HG02798 (cell line): ENCODE measurements at regions not wholly inside any gene's neighbourhood (a gene's known extent, or its start where the extent isn't known, plus 50 kb on each side); places are given as distances from the start of the nearest gene placed in this dataset.

Experiments used
- ATAC-seq: cut with Tn5 transposase; IDR thresholded peaks from one replicate; pipeline ENCODE4 v1.9.1; 2021; ENCODE audit warnings: mild to moderate bottlenecking; ENCODE audit not compliant: unreplicated experiment, poor library complexity

DNA sequence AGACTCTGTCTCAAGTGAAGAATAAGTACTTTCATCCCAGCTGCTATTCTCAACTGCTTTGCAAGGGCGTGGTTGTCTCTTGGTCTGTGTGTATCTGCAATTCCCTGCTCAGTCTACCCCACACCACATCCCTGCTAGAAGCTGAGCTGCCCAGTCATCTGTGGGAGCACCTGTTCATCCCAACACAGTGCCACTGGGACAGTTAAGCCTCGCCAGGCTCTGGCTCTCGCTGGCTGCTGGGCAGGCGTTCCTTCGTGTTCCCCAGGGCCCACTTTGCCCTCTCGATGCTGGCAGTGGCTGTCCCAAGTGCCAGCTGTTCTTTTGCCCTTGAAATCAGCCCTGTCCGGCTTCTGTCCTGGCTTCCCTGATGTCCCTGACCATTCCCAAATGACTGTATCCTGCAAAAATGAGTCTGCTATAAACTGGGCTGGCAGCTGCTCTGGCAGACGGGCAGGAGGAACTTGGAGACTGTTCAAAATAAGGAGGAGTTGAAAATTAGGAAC lies 91.6 kb upstream of the KLHL25 start:
- no peak for ATAC-seq

DNA sequence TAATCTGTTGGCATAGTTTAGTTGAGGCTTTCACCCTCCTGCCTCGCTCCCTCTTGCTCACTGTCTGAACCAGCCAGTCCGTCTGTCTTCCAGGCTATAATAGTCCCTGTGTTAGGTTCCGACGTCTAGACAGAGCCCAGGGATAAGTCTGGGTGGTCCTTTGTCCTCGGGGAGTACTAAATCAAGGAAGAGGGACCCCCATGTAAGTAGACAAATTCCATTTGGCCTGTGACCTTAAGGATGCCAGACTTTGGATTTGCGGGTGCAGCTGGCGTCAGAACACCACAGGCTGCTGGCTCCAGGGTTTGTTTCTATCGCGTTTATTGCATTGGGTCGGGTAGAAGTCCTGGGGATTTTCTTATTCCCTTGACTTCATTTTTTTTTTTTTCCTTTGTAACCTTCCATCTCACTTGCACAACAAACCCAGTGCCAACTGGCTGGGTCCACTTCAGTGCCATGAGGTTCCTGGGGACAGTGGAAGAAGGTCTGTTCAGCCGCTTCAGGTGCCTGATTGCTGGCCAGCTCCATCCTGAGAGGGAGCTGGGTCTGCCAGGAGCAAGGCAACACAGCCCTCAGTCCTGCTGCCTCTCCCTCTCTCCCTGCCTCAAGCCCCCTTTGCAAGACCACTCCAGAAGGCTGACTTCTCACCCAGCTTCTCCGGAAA lies 95.4 kb upstream of the KLHL25 start:
- no peak for ATAC-seq

DNA sequence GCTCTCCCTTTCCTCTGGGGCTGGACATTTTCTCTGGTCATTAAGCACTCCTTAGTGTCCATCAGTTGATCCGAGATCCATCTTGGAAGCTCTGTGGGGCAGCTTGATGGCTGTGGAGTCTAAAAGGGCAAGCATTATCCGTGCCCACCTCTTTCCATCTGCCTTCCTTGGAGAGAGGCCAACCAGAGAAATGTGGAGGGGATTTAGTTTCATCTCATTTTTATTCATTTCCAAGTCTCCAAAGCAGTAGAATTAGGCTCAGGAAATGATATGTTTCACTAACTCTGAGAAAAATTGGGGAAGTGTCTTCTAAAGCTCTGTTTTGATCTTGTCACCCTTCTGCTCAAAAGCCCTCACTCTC lies 95.9 kb upstream of the KLHL25 start:
- no peak for ATAC-seq

DNA sequence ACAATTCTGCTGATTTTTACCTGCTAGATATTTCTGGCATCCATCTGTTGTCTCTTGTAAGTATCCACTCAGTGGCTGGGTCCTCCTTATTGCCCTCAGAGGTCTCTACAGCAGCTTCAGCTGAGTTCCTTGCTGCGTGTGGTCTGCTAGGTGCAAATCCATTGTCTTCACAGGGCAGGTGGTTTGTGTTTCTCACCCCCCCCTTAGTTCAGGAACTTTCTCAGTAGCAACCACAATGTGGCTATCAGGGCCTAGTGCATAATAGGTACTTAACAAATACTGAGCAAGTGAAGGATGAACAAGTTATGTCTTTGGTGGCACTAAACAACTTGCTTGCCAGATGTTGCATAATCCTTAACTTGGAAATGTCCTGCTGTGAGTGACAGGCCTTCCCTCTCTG lies 96.7 kb upstream of the KLHL25 start:
- no peak for ATAC-seq

DNA sequence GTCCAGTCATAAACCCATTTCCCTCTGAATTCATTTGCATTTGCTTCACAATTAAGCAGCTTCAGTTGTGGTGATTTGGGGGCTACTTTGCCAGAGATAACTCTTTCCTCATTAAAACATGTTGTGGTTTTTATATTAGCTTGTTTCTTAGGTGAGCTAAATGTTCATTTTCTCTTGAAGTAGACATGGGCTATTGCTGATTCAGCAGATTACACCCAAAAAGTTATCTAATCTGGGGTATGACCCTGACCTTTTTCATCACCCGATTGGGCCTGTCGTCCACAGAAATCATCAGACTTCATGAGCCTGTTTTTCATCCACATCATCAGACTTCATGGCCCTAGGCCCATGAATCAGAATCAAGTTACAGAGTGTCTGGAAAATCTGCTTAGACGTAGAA lies 97.5 kb upstream of the KLHL25 start:
- ATAC-seq = no peak

DNA sequence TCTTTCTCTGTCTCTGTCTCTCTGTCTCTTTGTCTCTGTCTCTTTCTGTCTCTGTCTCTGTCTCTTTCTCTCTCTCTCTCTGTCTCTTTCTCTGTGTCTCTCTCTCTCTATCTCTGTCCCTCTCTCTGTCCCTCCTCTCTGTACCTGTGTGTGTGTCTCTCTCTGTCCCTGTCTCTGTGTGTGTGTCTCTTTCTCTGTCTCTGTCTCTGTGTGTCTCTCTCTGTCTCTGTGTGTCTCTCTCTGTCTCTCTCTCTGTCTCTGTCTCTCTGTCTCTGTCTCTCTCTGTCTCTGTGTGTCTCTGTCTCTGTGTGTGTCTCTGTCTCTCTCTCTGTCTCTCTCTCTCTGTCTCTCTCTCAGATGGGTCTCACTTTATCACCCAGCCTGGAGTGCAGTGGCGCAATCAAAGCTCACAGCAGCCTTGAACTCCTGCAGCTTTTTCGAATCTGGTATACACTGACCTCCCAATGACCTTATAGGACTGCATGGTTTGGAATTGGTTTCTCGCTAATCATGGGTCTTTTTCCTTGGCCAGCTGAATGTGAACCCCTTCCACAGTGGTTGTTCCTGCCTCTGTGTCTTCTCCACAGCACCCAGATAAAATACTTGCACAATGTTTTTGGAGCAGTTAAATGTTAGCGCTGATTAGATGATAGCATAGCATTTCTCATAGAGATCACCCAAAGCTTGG lies 102.6 kb upstream of the KLHL25 start:
- no peak for ATAC-seq

DNA sequence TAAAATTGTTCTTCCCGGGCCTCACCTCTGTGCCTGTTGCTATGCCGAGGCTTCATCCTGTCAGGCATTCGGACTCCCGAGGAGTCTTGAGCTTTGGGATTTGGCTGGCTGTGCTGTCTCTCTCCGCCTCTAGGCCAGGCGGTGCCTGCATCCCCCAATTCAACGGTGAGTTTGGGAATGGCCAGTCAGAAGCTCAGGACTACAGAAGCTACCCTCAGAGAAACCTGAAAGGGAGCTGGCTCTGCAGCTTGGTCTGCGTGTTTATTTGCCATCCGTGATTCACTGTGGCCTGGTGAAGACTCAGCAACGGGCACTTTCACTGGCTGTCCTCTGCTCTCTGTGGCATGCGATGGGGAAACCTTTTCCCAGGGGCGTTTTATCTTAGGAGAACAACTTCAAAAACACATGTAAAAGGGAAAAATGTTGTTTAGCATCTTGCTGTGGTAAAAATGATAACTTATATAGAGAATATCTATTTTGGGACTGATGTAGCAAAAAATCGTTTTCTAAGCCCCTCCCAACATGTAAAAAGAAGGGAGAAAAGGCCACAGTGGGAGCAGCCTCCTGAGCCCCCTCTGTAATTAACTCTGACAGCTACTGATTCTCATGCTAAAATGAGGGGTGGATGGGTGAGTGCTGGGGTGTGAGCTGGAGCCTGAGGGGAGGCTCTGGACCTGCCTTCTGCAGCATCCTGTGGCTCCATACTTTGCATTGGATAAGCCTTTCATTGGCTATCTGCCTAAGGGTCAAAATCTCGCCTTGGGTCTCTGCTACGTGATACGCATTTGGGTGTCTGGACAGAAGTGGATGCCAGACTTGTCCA lies 103.4 kb upstream of the KLHL25 start:
- no peak for ATAC-seq

DNA sequence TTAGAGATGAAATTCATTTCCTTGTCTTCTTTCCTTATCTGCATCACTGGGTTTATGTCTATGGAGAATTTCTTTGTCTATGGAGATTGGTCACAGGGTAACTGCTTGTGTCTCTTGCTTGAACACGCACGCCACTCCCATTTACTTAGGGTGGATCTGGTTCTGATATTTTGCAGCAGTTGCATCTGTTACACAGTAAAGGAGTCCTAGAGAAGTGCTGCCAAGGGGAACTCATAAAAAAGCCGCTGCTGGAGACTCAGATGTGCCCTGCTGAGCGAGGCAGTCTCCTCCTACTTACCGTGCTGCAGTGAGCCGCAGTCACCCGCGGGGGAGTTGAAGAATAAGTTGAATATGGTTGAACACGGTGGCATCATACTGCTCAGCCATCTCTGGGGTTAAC lies 105.2 kb upstream of the KLHL25 start:
- ATAC-seq = no peak

DNA sequence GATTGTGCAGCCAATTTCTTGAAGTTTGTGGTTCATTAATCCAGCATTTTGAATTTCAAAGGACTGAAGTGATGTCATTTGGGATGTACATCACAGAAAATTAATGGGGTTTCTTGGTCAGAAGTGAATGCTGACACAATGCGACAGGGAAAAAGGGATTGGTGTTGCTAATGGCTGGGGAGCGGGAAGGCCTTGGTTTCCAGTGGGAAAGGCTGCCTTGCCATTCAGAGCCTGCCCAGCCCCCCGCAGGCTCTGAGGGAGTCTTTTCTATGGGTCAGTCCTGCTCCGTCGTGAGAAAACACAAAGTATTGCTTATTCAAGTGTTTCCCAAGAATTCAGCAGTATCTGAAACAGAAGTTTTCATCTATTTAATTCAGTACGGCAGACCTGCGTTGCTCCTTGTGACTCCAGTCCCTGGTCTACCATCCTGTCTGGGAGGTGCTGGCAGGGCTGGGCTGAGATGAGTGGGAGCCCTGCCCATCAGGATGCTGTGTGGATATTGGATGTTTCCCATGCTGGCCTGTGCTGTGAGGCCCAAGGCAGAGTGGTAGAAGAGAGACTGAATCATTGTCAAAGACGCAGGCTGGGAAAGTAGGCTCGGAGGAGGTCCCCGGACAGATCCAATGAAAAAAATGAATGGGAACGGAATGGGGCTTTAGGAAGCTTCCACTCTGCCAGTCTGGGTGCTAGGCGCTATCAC lies 111.2 kb upstream of the KLHL25 start:
- no peak for ATAC-seq

DNA sequence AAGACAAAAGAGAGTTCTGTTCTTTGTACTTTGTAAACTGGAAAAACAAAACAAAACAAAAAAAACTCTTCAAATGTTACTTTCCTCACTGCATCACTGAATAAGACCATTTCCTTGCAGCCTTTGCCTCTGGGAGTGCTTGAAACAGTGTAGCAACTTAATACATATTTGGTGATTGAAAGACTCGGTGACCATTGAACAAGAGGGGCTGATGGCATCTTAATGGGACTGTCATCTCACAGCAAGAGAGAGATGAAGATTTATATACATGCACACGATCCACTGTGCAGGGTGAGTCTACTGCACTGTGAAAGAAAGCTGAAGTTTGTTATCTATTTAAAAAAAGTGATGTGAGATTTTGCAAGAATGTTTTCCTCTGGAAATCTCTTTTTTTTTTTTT lies 111.9 kb upstream of the KLHL25 start:
- no peak for ATAC-seq

DNA sequence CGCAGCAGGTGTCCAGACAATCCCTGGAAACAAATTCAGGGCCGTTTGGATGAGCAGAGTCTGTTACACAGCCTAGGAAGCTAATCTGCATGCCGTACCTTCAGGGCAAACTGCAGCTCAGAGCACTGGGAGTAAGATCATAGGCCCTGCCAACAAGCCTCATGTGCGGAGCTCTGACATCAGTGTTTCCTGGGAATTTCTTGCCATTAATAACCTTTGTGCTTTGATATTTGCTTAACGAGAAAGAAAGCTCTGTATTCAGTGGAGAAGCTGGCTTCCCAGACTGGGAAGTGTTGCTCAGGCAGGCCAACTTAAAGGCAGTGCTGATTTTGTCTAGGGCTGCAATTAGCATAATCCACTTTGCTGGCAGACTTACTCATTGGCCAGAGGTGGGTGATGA lies 116.1 kb upstream of the KLHL25 start:
- ATAC-seq = no peak

DNA sequence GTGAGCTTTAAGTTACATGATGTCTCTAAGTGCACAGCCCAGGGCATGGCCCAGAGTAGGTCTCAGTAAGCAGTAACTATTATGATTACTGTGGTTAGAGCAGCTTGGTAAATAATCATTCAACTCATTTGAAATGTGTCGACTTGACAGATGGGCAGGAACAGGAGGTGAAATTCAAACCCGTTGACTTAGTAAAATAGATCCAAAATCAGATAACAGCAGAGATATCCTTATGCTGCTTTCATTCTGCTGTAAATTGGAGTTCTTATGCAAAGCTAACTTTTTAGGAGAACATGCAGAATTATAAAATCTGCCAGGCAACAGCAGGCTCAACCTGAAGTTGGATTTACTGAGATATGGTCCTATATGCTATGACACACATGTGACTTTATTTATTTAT lies 118.7 kb upstream of the KLHL25 start:
- no peak for ATAC-seq

DNA sequence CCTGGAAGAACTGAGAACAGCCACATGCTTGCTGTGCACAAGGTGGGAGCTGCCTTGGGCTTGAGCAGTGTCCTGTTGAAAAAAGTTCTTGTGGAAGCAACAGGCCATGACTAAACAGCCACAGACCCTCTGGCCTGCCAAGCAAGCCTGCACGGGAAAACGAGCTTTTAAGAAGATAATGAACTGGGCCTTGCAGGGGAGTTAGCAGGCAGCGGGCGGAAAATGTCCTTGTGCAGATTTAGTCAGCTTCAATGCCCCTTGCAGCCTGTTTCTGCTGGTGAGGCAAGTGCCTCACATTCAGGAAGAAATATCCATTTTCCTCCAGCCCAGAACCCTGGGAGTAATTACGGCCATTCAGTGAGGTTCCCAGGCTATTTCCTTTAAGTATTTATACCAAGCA lies 126.2 kb upstream of the KLHL25 start:
- no peak for ATAC-seq

DNA sequence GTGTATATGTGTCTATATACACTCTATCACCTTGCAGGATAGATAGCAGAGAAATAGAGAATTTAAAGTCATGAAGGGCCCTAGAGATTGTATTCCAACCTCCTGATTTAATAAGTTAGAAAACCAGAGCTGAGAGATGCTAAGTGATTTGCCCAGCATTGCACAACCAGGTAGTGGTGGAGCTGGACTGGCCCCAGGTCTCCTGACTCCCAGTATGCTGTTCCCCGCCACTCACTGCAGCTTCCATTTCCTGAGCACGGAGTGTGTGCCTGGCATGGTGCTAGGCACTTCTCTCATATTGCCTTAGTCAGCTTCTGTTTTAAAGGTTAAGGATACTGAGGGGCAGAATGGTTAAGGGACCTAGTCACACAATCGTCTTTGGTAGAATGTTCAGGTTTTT lies 129.4 kb upstream of the KLHL25 start:
- ATAC-seq = no peak

DNA sequence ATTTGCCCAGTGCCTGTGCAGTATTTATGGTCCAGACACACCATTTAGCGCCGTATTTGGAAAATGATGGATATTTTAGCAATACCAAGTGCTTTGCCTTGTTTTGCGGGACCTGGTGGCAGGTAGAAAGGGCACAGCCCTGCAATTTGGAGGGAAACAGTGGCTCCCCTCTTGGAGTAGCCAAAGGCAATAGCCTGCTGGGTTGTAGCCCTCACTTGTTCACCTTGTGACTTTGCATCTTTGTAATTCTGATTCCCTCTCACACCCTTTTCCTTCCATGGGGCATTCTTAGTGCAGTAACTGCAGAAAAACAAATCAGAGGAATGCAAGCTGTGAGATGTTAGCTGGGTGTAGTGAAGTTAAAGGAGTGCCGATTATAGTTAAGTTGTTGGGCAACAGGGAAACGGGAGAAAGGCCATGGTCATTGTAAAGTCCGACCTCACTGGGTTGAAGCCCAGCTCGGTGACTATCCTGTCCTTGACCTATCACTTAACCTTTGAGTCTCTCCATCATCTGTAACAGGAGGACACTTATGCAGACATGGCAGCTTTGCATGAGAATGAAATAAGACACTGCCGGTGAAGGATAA lies 131.0 kb upstream of the KLHL25 start:
- no peak for ATAC-seq

DNA sequence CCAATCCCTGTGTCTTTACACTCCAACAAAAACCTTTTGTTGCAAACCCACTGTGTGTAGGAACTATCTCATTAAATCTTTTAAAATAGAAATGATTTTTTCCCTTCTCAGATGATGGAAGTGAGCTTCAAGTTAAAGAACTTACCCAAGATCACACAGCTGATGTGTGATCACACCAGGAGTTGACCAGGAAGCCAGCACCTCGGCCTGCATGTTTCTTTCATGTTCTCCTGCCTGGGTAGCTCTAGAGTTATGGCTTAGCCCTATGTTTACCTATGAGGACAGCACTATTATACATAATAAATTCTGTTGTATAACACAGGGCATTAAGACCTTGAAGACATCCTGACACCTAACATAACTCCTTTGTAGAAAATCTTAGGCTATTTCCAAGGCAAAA lies 132.1 kb upstream of the KLHL25 start:
- no peak for ATAC-seq

DNA sequence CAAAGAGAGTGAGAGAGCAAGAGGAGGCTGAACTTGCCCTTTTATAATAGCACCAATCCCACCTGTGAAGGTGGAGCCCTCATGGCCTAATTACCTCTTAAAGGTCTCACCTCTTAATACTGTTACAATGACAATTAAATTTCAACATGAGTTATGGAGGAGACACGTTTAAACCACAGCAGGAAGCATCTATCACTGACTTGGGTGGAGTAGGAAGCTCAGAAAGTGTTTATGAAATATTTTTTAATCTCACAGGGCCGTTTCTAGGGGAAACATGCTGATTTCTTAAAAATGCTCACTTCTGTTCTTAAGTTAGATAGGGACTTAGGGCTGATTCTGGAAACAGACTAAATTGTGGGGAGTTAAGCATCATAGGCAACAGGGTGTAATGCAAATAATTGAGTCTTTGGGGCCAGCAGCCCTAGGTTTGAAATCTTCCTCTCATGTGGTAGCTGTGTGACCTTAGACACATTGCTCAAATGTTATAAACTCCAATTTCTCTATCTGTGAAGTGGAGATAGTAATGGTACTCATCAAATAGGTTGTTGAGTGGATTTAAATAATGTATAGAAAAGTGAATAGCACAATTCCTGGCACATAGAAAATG lies 133.3 kb upstream of the KLHL25 start:
- no peak for ATAC-seq

DNA sequence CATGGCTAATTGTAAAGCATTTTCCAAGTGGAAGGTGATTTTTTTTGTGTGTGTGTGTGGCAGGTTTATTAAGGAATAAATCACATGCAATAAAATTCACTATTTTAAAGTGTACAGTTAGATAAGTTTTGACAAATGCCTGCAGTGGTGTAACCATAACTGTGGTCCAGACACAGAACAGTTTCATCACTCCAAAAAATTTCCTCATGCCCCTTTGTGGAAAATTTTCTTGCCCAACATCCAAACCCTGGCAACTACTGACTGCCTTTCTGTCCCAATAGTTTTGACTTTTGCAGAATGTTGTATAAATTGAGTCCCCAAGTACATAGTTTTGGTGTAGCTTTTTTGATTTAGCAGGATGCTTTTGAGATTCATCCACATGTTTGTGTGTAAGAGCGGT lies 135.1 kb upstream of the KLHL25 start:
- no peak for ATAC-seq

DNA sequence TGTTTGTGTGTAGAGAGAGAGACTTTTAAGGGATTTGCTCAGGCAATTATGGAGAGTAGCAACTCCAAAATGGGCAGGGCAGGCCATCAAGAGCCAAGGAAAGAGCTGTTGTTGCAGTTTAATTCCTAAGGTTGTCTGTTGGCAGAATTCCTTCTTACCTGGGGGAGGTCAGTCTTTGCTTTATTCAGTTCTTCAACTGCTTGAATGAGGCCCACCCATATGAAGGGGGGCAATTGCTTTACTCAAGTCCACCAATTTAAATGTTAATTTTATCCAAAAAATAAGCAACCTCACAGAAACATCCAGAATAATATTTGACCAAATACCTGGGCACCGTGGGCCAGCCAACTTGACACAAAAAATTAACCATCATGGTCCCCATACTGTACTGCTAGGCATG lies 137.7 kb upstream of the KLHL25 start:
- no peak for ATAC-seq

DNA sequence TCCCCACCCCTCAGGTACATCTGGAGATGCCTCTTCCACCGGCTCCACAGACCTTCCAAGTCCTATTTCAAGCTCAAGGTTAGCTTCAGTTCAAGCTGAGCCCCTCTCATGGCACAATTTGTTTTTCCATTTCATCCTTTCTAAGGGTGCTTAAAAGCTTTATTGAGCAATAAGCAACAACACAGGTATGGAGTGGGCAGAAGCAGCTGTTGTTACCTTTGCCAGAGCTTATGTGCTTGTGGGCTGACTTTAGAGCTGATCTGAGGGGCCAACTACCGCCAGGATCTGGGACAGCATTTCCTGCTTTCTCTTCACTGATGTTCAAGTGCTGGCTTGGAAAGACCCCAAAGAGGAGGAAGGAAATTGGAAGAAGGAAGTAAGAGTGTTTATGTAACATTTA lies 140.0 kb upstream of the KLHL25 start:
- no peak for ATAC-seq
